NCI-H187 treated with DMSO at 0.1 percent for 48 hours (cell line): ENCODE measurements at regions not wholly inside any gene's neighbourhood (a gene's known extent, or its start where the extent isn't known, plus 50 kb on each side); places are given as distances from the start of the nearest gene placed in this dataset.
"Not testable (repeated sequence)": the region's sequence is repeated elsewhere in the genome, so short reads cannot be mapped to it uniquely, and the experiment has no call there.

Experiments used
- DNase-seq: peaks from one replicate; lab custom pipeline; 2025; lab: John Stamatoyannopoulos, UW

DNA sequence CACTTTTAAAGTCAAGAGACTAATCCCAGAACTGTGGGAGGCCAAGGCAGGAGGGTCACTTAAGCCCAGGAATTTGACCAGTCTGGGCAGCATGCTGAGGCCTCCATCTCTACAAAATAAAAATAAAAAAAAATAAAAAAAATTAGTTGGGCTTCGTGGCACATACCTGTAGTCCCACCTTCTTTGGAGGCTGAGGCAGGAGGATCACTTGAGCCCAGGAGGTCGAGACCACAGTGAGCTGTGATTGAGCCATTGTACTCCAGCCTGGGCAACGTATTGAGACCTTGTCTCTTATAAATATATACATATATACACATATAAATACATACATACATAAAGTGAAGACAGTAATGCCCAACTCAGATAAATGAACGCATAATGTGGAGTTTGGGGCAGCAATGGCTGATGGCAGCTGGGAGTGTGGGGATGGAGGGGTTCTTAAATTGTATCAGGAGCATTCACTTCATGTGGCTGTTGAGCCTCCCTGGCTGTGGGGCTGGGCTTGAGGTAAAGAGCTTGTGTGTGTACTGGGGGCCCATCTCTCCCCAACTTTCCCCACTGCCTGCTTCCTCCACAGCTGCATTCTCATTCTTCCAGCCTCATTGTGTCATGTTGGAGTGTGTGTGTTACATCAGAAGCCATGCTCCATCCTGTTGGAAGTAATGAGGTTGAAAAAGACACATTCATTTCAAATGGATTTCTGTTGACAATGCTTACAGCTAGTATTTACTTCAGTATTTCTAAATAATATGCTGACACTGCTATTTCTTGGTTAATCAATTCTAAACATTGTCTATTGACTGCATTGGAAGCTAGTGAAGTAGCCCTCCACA is 96.5 kb upstream of the HS6ST1 start:
- DNase-seq, result no peak

DNA sequence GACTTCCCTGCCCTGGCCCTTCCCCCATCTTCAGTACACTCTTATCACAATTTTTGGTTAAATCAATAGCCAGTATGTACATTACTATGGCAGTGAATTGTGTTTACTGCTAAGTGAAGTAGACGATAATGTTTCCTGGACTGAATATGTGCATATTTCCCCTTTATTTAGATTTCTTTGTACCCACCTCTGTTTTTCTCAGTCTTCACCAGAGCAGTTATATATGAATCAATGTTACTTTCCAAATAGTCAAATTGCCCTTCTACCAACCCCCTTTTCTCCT is 97.1 kb upstream of the HS6ST1 start:
- DNase-seq, result no peak

DNA sequence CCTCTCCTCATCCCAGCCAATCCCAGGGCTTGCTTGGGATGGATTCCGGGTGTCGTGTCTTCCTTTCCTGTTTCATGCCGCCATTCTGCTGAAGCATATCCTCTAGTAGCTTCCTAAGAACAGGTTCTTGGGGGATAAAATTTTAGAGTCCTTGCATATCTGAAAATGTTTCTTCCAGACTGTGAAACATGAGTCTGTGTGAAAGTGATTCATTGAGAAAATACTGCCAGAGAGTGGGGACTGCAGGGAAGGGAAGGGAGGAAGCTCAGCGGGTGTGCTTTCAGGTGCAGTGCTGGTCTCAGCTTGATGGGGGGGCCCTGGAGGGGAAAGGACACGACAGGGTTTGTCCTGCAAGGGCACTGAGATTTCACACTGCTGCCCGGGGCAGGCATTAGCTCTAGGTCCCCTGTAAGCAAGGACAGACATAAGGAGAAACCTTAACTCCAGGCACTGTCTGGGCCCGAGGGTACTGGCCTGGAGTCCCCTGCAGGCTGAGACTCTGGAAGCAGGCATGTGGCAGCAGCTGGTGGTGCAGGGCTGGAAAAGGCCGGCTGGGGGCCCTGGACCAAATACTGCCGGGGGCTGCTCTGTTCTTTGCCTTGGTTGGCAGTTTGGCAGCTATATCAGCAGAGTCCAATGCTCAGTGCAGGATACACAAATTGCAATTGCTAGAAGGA is 97.6 kb upstream of the HS6ST1 start:
- DNase-seq, result no peak

DNA sequence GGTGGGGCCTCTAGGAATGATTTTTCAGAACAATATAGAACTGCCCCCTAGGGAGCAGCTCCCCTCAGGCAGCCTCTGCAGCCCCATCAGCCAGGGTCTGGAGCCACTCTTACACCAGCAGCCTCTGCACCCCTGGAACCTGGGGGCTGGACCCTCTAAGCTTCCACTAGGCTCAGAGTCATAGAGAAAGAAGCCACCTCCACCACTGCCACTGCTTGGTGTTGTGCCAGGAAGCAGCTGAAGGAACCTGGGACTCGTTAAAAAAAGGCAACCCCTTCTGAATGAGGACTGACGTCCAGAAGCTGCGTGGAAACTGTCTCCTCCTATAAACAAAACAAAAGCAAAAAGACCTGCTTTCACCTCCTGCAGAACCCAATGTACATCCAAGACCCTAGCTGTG is 98.1 kb upstream of the HS6ST1 start:
- no peak for DNase-seq

DNA sequence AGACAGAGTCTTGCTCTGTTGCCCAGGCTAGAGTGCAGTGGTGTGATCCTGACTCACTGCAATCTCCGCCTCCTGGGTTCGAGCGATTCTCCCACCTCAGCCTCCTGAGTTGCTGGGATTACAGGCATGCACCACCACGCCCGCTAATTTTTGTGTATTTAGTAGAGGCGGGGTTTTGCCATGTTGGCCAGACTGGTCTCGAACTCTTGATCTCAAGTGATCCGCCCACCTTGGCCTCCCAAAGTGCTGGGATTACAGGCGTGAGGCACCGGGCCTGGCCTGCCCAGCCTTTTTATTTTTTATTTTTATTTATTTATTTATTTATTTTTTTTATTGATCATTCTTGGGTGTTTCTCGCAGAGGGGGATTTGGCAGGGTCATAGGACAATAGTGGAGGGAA is 98.6 kb upstream of the HS6ST1 start:
- not testable (repeated sequence) for DNase-seq

DNA sequence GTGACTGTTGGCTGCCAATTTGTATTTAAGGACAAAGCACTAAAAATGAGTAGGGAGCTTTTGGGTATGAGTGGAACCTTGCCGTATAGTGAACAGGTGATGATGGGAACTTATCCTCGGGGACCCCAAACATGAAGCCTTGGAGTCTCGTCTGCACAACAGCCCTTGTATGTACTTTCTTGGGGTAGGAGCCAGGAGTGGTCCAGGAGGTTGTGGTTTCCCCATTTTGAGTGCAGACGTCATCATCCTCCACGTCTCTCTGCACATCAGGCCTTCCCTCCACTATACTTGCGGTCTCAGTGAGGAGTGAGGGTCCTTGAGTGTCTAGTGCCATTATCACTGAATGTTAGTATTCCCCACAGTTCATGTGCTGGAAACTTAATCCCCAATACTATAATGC is 101.5 kb upstream of the HS6ST1 start:
- DNase-seq, result no peak

DNA sequence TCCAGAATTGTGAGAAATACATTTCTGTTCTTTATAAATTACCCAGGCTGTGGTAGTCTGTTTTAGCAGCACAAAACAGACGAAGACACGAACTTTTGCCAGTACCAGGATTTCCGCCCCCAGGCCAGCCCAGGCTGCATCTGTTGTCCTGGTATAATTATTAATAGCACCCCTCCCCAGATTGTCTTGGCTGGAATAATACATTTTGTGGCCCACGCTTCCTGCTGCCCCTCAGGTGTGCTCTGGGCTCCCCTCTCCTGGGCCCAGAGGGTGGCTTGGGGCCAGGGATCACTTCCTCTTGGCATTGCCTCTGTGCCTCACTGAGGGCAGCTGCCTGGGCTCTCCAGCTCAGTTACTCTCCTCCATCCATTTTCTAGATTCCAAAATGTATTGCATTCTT is 102.1 kb upstream of the HS6ST1 start:
- no peak for DNase-seq

DNA sequence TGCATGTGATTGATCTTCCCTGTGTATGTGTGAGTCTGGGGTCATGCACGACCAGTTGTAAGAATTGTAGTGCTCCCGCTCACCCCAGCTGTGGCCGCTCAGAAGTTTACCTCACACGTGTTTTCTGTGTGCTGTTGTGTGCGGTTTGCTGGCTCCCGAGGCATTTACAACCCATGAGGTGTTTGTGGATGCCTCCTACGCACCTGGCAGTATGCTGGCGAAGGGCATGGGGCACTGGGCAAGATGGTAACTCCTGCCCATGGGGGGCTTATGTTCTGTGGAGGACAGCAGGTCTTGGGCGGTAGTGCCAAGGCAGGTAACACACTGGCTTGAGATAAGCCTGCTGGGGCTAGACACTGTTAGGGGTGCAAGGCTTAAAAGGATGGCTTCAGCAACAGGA is 102.6 kb upstream of the HS6ST1 start:
- DNase-seq, result no peak

DNA sequence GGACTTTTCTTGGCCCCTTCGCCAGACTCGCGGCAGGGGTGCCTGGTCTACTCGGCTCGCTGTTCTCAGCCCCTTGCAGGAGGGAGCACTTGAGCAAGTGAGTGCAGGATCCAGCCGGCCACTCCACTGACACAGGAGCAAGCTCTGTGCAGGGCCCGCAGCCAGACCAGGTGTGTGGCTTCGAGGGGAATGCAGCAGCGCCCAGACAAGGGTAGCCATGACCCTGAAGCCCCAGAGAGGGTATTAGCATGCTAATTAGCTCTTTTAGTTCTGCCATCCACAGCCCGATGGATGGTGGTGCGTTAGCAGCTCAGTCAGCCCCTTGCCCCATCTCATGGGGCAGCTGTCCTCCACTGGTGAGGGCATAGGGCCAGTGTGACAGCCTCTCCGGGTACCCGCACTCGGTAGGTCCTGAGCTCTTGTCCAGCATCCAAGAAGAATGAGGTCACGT is 103.2 kb upstream of the HS6ST1 start:
- DNase-seq, result no peak

DNA sequence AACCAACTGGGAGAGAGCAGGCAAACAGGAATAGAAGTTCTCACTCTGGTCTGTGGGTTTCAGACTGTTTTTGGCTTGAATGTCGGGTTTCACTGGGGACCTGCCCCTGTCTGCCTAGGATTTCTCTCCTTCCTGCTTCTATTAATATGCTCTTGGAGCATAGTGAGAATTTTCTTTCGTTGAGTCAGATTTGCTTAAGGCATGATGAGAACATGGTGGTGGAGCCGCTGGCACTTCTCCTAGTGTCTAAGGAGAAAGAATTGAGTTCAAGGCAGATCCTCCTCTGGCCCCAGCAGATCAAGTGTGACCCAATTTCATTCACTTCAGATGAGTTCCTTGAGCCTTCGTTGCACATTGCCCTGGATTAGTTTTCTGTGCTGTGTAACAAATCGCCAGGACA is 103.9 kb upstream of the HS6ST1 start:
- DNase-seq, result no peak

DNA sequence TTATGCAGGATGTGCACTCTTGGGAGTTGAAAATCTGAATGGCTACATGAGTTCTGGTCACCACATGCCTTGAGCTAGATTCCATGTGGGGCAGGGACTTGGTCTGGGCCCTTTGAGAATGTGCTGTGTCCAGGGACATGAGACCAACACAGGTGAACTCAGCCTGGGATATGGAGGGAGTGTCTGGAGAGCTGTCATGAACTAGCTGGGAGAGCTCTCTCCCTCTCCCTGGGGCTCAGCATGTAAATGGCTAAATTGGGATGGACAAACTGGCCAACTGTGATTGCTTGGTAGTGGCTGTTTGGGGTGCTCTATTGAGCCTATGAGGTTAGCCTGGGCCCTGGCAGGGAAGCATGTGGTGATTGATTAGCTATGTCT is 105.1 kb upstream of the HS6ST1 start:
- no peak for DNase-seq

DNA sequence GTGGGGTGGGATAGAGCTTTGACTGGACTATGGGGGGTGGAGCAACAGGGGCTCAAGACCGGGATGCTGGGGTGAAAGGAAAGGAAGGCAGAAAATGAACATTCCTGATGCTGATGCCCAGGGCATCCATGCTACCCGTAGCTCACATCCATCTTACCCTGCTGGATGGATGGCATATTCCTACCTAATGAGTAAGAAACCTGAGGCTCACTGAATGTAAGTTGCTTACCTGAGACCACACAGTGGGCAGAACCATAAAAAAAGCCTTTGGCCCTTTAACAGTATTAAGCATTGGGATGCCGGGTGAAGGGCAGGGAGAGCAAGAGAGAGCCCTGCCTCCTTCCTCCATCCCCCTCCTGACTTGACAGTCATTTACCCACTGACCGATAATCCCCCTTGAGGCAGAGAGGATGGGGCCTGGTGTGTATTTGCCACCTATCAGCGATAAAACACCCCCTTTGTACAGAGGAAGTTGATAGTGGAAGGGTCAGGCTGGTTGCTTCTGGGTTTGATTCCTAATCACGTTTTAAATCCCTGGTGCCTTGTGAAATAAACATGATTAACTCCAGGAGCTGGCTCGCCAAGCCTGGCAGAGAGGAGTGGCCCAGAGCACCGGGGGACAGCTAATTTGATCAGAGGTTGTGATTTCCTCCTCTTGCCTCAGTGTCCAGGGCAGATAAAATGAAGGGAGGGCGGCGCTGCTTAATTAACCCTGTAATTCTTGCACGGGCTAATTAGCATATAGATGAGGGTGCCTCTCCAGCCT is 105.9 kb upstream of the HS6ST1 start:
- no peak for DNase-seq

DNA sequence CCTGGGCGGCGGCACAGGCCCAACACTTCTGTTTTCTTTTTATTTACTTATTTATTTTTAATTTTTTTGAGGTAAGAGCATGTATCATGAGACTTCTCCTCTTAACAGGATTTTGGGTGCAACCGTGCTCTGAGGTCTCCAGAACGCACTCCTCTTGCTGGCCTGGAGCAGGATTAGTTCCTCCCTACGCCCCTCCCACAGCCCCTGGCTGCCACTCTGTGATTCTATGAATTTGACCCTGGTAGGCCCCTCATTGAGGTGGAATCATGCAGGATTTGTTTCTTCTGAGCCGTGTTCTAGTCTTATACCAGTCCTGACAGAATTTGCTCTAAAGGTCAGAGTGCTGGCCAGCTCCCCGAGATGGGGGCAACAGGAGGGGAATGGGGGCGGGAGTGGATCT is 106.5 kb upstream of the HS6ST1 start:
- DNase-seq, result no peak

DNA sequence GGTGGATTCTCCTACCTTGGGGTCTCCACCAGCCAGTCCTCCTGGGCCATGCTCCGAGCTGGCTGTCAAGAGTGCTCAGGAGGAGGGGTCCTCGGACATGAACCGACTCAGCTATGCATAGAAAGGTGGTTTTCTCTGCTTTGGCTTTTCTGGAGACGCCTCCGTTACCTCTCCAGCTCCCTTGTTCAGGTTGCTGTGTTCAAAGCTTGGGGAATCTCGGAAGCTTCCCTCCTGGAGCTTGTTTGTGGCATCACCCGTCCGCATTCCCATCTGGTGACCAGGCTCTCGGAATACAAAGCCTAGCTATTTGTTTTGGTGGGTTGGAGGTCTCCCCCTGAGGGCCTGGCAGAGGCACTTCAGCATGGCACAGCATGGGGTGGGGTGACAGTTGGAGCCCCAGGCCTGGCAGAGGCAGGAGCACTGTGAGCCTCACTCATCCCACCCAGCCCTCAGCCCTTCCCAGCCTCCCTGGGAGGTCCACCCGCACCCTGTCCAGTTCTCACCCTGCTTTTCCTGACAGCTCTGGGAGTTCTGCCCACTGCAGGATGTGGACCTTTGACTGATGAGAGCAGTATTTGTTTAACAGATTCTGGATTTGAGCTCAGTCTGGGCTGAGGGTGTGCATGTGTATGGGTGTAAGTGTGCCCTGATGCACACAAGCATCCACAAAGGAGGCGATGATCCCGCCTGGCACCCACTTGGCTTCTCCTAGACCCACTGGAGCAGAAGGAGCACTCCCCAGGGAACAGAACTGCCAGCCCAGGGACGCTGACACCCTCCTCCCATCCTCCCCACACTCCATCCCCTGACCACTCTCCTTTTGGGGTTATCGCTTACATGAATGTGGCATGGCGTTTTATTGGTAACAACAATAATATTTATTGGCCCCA is 107.3 kb upstream of the HS6ST1 start:
- DNase-seq, result no peak

DNA sequence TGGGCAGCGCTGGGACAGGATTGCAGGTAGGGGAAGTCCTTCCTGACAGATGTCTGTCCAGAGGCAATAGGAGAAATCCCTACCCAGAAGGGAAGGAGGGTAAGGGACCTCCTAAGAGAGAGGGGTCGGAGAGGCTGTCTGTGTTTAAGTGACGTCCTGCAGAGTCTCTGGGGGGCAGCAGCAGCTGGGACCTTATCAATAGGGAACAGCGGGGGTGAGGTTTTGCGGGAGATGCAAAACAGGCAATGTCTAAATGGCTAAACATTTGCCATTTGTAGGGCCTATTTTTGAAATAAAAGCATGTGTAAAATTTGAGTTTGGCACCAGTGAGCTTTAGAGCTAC is 108.7 kb upstream of the HS6ST1 start:
- no peak for DNase-seq

DNA sequence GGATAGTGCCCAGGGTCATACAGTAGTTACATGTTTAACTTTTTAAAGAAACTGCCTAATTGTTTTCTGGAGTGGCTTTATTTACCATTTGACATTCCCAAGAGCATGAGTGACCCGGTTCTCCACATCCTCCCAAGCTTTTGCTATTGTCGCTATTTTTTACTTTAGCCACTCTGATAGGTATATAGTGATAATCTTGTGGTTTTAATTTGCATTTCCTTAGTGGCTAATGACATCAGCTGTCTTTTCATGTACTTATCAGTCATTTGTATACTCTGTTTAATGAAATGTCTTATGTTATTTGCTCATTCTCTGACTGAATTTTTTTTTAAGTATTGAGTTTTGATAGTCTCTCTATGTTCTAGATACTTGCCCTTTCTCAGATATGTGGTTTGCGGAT is 109.7 kb upstream of the HS6ST1 start:
- no peak for DNase-seq

DNA sequence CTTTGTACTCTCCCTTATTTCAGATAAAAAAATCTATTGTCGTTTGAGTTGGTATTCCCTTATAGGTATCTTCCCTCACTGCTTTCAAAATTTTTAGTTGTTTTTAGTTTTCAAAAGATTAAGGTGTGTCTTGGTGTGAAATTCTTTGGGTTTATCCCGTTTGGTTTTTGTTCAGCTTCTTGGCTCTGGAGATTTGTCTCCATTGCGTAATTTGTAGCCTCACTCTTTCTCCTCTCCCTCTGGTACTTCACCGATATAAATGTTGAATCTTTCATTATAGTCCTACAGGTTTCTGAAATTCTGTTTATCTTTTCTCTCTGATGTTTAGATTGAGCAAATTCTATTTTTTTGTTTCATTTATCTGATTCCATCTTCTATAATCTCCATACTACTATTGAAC is 113.8 kb upstream of the HS6ST1 start:
- no peak for DNase-seq

DNA sequence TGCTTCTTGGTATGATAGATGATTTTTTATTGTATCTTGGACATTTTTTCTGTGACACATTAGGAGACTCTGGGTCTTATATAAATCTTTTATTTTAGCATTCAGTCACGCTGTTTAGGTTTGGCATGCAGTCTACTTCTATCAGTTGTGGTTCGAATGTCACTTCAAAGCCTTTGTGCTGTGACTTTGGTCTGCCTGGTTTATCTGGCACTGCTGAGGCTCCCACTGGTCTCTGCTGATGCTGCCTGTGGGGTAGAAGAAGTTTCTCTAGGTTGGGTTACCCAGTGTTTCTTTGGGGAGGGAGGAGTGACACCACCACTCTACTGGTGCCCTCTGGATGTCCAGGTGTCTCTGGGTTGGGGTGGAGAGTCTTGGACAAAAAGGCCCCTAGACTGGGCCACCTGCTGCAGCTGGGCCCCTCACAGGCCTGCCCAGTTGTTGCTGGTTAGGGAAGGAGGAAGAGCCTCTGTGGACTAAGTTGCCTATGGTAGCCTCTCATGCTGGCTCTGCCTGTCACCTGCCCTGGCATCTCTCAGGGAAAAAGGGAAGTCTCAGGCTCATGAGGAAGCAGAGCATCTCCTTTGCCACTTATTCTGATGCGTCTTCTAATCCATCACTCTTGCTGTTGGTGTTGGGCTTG is 115.4 kb upstream of the HS6ST1 start:
- no peak for DNase-seq

DNA sequence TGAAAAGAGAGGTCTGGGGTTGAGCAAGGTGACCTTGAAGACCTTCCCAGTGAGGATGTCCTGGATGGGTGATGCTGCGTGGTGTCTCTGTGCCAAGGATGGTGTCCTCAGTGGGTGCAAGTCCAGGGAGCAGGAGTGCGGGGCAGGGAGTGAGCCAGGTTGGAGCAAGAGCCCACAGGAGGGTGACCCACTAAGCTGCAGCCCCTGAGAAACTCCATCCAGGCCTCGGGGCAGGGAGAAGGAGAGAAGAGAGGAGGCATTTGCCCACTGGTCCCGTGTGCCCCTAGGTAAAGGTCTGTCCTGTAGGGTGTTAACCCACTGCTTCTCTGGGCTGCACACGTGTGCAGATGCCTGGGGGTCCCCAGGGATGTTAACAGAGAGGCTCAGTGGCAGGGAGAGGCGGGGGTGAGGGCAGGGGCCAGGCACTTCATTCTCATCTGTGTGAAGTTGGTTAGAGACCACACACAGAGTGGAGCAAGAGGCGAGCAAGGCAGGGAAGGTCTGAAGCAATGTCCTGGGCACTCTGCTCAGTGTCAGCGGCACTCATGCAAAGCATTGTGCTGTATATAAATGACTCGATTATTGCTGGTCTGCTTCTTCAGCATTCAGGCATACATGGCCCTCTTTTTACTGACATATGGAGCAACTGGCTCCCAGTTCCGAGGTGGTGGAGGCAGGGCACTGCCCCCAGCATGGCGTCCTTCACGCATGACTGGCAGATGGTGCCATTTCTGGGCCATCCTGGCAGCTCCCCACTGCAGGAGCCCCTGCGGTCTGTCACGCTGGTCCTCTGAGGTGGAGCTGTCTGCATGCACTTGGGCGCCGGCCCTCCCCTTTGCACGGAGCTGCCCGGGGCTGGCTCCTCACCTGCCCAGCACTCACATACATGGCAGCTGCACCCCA is 117.2 kb upstream of the HS6ST1 start:
- no peak for DNase-seq

DNA sequence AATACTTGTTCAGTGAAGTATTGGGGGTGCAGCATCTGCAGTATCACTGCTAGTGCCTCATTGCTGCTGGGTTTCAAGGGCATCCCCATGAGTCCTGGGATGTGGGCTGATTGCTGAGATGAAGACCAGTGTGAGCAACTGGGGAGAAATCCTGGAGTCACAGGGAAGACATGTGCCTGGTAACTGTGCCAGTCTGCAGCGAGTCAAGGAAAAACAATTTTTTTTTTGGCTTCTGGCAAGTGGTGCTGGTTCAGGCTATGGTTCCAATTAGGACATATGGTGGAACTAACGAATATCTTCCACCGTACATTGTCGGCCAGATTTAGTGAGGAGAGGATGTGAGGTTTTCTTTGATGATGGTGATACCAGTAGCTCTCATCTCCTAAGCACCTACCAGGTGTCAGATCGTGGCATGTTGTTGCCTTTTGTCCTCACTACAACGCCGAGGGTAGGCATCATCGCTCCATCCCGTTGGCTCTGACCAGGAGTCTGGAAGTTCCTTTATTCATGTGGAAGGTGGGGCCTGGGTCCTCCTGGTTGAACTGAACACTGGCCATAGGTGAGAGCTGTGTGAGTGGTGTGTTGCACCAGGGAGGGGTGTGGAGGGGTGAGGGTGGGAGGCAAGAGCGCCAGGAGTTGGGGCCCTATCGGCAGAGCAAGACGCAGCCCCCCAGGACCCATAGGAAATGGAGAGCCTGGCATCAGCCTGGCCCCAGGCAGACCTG is 118.0 kb upstream of the HS6ST1 start:
- DNase-seq, result no peak
